ENCODE measurements at regions not wholly inside any gene's neighbourhood (a gene's known extent, or its start where the extent isn't known, plus 50 kb on each side); places are given as distances from the start of the nearest gene placed in this dataset.
A peak's percentile ranks its signal among the peaks of the same experiment; 100 is the strongest.

DNA sequence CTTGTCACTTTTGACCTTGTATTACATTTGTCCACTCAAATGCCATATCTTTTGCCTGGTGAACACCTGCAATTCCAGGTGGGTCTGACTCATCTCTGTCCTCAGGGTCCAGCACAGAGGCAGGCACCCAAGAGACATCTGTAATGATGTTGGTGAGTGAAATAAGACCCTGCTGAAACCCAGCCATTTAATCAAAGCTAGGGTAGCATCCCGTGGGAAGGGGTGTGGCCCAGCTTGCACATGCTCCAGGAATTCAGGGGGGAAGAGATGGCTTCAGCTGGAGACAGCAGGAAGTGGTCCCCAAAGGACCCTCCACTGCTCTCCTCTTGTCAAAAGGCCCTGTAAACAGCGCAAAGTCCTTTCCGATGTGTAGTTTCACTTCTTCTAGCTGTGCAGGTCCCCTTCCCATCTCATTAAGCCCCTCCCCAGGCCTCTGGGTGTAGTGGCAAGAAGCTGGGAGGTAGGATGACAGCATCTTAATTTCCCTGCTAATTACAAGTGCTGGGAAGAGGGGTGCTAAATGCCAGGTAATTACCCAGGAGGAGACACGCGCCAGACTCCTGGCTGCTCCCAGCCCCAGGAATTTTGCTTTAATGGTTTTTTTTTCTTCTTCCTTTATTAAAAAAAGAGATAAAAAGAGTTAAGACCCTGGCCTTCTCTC, 54.4 kb upstream of the TRABD2B start:
- no peaks in the 10 kb centered on the region for H3K4me1 ChIP-seq (ENCODE audit: control insufficient read depth, insufficient read depth, low read length)
- no peak overlapping the region for H3K14ac ChIP-seq (replicated peaks; ENCODE audit: low read depth, low read length)
- no peak overlapping the region for H3K4me3 ChIP-seq (ENCODE audit: insufficient read depth, low read depth, low read length)
- H3K56ac ChIP-seq (ENCODE audit: extremely low read depth, insufficient read depth, low read length), result no peak overlapping the region
- H2AFZ ChIP-seq (replicated peaks; ENCODE audit: low read length, poor library complexity), result no peak overlapping the region
- no peaks in the 10 kb centered on the region for H3K79me1 ChIP-seq (ENCODE audit: low read depth in 1 of 2, low read length in 2 of 2)
- in situ Hi-C loops (cut with MboI; ENCODE audit: low sequenced_read_pairs) (no loop called here), dilution Hi-C loops (cut with HindIII; ENCODE audit: low sequenced_read_pairs, unreplicated experiment) (no loop called here), intact Hi-C loops (cut with micrococcal nuclease) (no loop called here)
- no peak overlapping the region for H4K5ac ChIP-seq (ENCODE audit: low read depth, low read length)
- BruUV-seq (replicated peaks), result no TSS peak
- H3K4me2 ChIP-seq (ENCODE audit: low read depth, low read length), result no peak overlapping the region
- H3K23ac ChIP-seq (ENCODE audit: low read depth, low read length), result no peak overlapping the region
- no peak overlapping the region for H2BK20ac ChIP-seq (ENCODE audit: low read depth, low read length)
- TF ChIP-seq MXI1 (IDR thresholded peaks at IDR 0.05; ENCODE audit: borderline replicate concordance, low read depth, low read length), result no peak
- TF ChIP-seq SMC3 (IDR thresholded peaks at IDR 0.05; ENCODE audit: low read depth, low read length), result no peak
- H4K20me1 ChIP-seq (ENCODE audit: insufficient read depth, low read length), result no peaks in the 10 kb centered on the region
- H4K8ac ChIP-seq (ENCODE audit: low read depth in 2 of 2, low read length in 2 of 2), result no peak overlapping the region
- no peaks in the 10 kb centered on the region for H3K36me3 ChIP-seq (ENCODE audit: control insufficient read depth, insufficient read depth, low read length)
- H3K9me1 ChIP-seq (ENCODE audit: insufficient read depth, low read length), result no peaks in the 10 kb centered on the region
- no peak for ATAC-seq (ENCODE audit: low read depth)
- POLR2A ChIA-PET (ENCODE audit: unreplicated experiment), result no interaction called here
- no peak overlapping the region for H3K27ac ChIP-seq (ENCODE audit: insufficient read depth, low read length)
- H3K18ac ChIP-seq (ENCODE audit: low read depth, low read length), result no peak overlapping the region
- no peak overlapping the region for H4K91ac ChIP-seq (ENCODE audit: insufficient read depth, low read depth, low read length)
- DNase-seq, result no peak
- H3K9ac ChIP-seq (ENCODE audit: low read depth, low read length), result no peak overlapping the region
- H2BK5ac ChIP-seq (ENCODE audit: low read depth, low read length, poor library complexity, severe bottlenecking), result no peak overlapping the region
- no CpG with 5 or more reads among the region's 5 CpGs for WGBS, 2 experiments (ENCODE audit: extremely low coverage in 2 of 2, insufficient read length in 1 of 2)
- H2BK120ac ChIP-seq (ENCODE audit: low read depth, low read length), result no peak overlapping the region
- H3K4ac ChIP-seq (ENCODE audit: low read depth, low read length), result no peak overlapping the region
- H2AK9ac ChIP-seq (replicated peaks; ENCODE audit: low read depth, low read length, poor library complexity), result peak overlapping the region; percentile 42
- no peaks in the 10 kb centered on the region for H3K9me3 ChIP-seq (ENCODE audit: control insufficient read depth, insufficient read depth, low read length)
- H3K27me3 ChIP-seq (ENCODE audit: control insufficient read depth, insufficient read depth, low read length), result no peaks in the 10 kb centered on the region
- no peak overlapping the region for H2BK15ac ChIP-seq (ENCODE audit: low read depth, low read length)
- CTCF ChIA-PET, result no interaction called here
- no peak overlapping the region for H2AK5ac ChIP-seq (ENCODE audit: low read depth, low read length)

Data from IMR-90 (cell line).